Gastroesophageal sphincter (tissue), 3 donors: ENCODE measurements at regions not wholly inside any gene's neighbourhood (a gene's known extent, or its start where the extent isn't known, plus 50 kb on each side); places are given as distances from the start of the nearest gene placed in this dataset.

Experiments used
- POLR2AphosphoS5 ChIP-seq: sonication (generic); formaldehyde crosslinking; IDR thresholded peaks from one replicate; pipeline ENCODE4 v1.6.1; 2017; ENCODE audit warnings: antibody characterized with exemption
- TF ChIP-seq, protein P1 (sequence below), 4 experiments: fragments of 200-600 bp in 2 of 4; fragments of 450-650 bp in 2 of 4; sonication (generic) in 1 of 4; IDR thresholded peaks; one replicate each; pipeline ENCODE4 v1.5.1; 2017 to 2019; ENCODE audit warnings: antibody characterized with exemption in 4 of 4, mild to moderate bottlenecking in 2 of 4, moderate library complexity in 2 of 4

DNA sequence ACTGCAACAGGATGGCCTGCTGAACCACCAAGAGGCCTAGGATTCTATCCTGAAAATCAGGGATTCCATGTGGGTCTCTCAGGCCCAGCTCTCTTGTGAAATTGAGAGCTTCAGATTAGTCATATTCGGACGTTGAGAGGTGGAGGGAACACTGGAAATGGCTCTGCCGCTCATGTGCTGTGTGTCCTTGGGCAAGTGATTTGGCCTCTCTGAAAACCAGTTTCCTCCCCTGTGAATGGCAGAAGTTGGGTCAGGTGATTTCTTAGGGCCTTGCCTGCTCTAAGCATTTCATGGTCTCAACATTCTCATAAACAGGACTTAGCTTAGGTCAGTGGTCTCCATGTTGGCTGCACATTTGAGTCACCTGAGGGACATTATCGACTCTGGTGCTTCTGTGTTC, 470.1 kb downstream of the PREX1 start:
- TF ChIP-seq, protein P1, sequence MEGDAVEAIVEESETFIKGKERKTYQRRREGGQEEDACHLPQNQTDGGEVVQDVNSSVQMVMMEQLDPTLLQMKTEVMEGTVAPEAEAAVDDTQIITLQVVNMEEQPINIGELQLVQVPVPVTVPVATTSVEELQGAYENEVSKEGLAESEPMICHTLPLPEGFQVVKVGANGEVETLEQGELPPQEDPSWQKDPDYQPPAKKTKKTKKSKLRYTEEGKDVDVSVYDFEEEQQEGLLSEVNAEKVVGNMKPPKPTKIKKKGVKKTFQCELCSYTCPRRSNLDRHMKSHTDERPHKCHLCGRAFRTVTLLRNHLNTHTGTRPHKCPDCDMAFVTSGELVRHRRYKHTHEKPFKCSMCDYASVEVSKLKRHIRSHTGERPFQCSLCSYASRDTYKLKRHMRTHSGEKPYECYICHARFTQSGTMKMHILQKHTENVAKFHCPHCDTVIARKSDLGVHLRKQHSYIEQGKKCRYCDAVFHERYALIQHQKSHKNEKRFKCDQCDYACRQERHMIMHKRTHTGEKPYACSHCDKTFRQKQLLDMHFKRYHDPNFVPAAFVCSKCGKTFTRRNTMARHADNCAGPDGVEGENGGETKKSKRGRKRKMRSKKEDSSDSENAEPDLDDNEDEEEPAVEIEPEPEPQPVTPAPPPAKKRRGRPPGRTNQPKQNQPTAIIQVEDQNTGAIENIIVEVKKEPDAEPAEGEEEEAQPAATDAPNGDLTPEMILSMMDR (IDR thresholded peaks at IDR 0.05), result no peak
- no peak for TF ChIP-seq POLR2AphosphoS5
